Neural progenitor cell (in vitro differentiated cells): ENCODE measurements at regions not wholly inside any gene's neighbourhood (a gene's known extent, or its start where the extent isn't known, plus 50 kb on each side); places are given as distances from the start of the nearest gene placed in this dataset.

Experiments
- DNase-seq: peaks from one replicate; pipeline ENCODE4 v3.0.0-alpha.2; 2016; ENCODE audit warnings: low spot score
- H2AFZ ChIP-seq: fragments of 200-600 bp; sonication (generic); replicated peaks from 2 replicates; pipeline ENCODE4 v1.6.1; 2016; ENCODE audit warnings: antibody characterized with exemption
- H3F3A ChIP-seq: fragments of 200-600 bp; sonication (generic); 2 replicates; pipeline ENCODE4 v1.6.1; 2016; ENCODE audit warnings: antibody characterized with exemption, low read depth
- H3K27ac ChIP-seq: fragments of 200-600 bp; sonication (generic); 2 replicates; pipeline ENCODE4 v1.5.1; 2016; ENCODE audit warnings: mild to moderate bottlenecking
- H3K27me3 ChIP-seq: fragments of 200-600 bp; sonication (generic); 2 replicates; pipeline ENCODE4 v1.6.1; 2016; ENCODE audit warnings: mild to moderate bottlenecking, moderate library complexity
- H3K36me3 ChIP-seq: fragments of 200-600 bp; sonication (generic); 2 replicates; pipeline ENCODE4 v1.5.1; 2016
- H3K4me1 ChIP-seq: fragments of 200-600 bp; sonication (generic); 2 replicates; pipeline ENCODE4 v1.6.1; 2016; ENCODE audit warnings: mixed run types
- H3K4me2 ChIP-seq: fragments of 200-600 bp; sonication (generic); 2 replicates; pipeline ENCODE4 v1.6.1; 2016
- H3K4me3 ChIP-seq: fragments of 200-600 bp; sonication (generic); 2 replicates; pipeline ENCODE4 v1.5.1; 2016
- H3K79me2 ChIP-seq: fragments of 200-600 bp; sonication (generic); 2 replicates; pipeline ENCODE4 v1.6.1; 2016; ENCODE audit warnings: low read depth
- H3K9ac ChIP-seq: fragments of 200-600 bp; sonication (generic); 2 replicates; pipeline ENCODE4 v1.6.1; 2016
- H3K9me3 ChIP-seq: fragments of 200-600 bp; sonication (generic); 2 replicates; pipeline ENCODE4 v1.5.1; 2016; ENCODE audit warnings: low read depth
- H4K20me1 ChIP-seq: fragments of 200-600 bp; sonication (generic); 2 replicates; pipeline ENCODE4 v1.6.1; 2016; ENCODE audit warnings: low read depth
- H3K27ac Mint-ChIP-seq: 3 replicates; pipeline ENCODE4 v1.8.0; 2021; ENCODE audit warnings: mixed read lengths
- H3K27me3 Mint-ChIP-seq: 2 replicates; pipeline ENCODE4 v1.8.0; 2022; ENCODE audit warnings: low read depth, mild to moderate bottlenecking, inconsistent platforms, moderate library complexity, mixed read lengths; ENCODE audit not compliant: insufficient read depth
- H3K36me3 Mint-ChIP-seq: 3 replicates; pipeline ENCODE4 v1.8.0; 2021; ENCODE audit warnings: mixed read lengths
- H3K4me1 Mint-ChIP-seq: 3 replicates; pipeline ENCODE4 v1.8.0; 2021; ENCODE audit warnings: mixed read lengths
- H3K4me3 Mint-ChIP-seq: 3 replicates; pipeline ENCODE4 v1.8.0; 2021; ENCODE audit warnings: mild to moderate bottlenecking, moderate library complexity, mixed read lengths
- H3K9me3 Mint-ChIP-seq: 3 replicates; pipeline ENCODE4 v1.8.0; 2020; ENCODE audit warnings: mixed read lengths
- CTCF ChIP-seq: fragments of 200-600 bp; sonication (generic); IDR thresholded peaks from 2 replicates; pipeline ENCODE4 v1.5.1; 2017; ENCODE audit warnings: antibody characterized with exemption, mild to moderate bottlenecking
- EZH2 ChIP-seq: fragments of 200-600 bp; sonication (generic); IDR thresholded peaks from 2 replicates; pipeline ENCODE4 v1.6.1; 2017; ENCODE audit warnings: antibody characterized with exemption, mild to moderate bottlenecking, moderate library complexity
- EZH2phosphoT487 ChIP-seq: fragments of 200-600 bp; sonication (generic); IDR thresholded peaks from 2 replicates; pipeline ENCODE4 v1.6.1; 2017; ENCODE audit warnings: antibody characterized with exemption

GRCh38 chr5:96075579-96076289 lies 114.1 kb upstream of the ELL2 start:
- H3K27me3 ChIP-seq: no peaks in the 10 kb centered on the region
- no peak overlapping the region for H3K4me3 Mint-ChIP-seq
- no peaks in the 10 kb centered on the region for H3K9me3 ChIP-seq
- no peaks in the 10 kb centered on the region for H3K79me2 ChIP-seq
- no peaks in the 10 kb centered on the region for H3K9me3 Mint-ChIP-seq
- no peaks in the 10 kb centered on the region for H3F3A ChIP-seq
- no peak for DNase-seq
- no peak overlapping the region for H3K27ac Mint-ChIP-seq
- H3K36me3 Mint-ChIP-seq: no peaks in the 10 kb centered on the region
- H3K4me3 ChIP-seq: no peak overlapping the region
- H3K36me3 ChIP-seq: no peaks in the 10 kb centered on the region
- TF ChIP-seq EZH2phosphoT487 (no peak), CTCF (no peak), EZH2 (no peak)
- H4K20me1 ChIP-seq: no peaks in the 10 kb centered on the region
- H3K27me3 Mint-ChIP-seq: peaks cover 2% of the 10 kb centered on the region
- no peaks in the 10 kb centered on the region for H3K4me1 ChIP-seq
- H3K4me1 Mint-ChIP-seq: no peaks in the 10 kb centered on the region
- no peak overlapping the region for H3K9ac ChIP-seq
- no peak overlapping the region for H3K27ac ChIP-seq
- H3K4me2 ChIP-seq: no peak overlapping the region
- no peak overlapping the region for H2AFZ ChIP-seq

- H3K36me3 Mint-ChIP-seq: no peaks in the 10 kb centered on the region
- Histone ChIP-seq H3K27ac (no peak overlapping the region), H3K79me2 (no peaks in the 10 kb centered on the region), H2AFZ (no peak overlapping the region), H3K36me3 (no peaks in the 10 kb centered on the region), H4K20me1 (no peaks in the 10 kb centered on the region), H3F3A (no peaks in the 10 kb centered on the region), H3K27me3 (no peaks in the 10 kb centered on the region), H3K4me3 (no peak overlapping the region), H3K4me1 (no peaks in the 10 kb centered on the region), H3K4me2 (no peak overlapping the region), H3K9ac (no peak overlapping the region), H3K9me3 (no peaks in the 10 kb centered on the region)
- H3K4me3 Mint-ChIP-seq: no peak overlapping the region
- no peaks in the 10 kb centered on the region for H3K9me3 Mint-ChIP-seq
- TF ChIP-seq EZH2 (no peak), EZH2phosphoT487 (no peak), CTCF (no peak)
- no peak overlapping the region for H3K27ac Mint-ChIP-seq
- H3K27me3 Mint-ChIP-seq: peaks cover 2% of the 10 kb centered on the region
- H3K4me1 Mint-ChIP-seq: no peaks in the 10 kb centered on the region
- DNase-seq: no peak
These were observed 113.2 kb upstream of the ELL2 start for GRCh38 chr5:96074870-96075269.

- no peaks in the 10 kb centered on the region for H3K79me2 ChIP-seq
- no peak for TF ChIP-seq EZH2
- no peak for TF ChIP-seq EZH2phosphoT487
- no peak for TF ChIP-seq CTCF
- no peaks in the 10 kb centered on the region for H3K9me3 Mint-ChIP-seq
- no peaks in the 10 kb centered on the region for H3K36me3 ChIP-seq
- no peak overlapping the region for H3K4me3 ChIP-seq
- no peak for DNase-seq
- H4K20me1 ChIP-seq: no peaks in the 10 kb centered on the region
- H3K27me3 Mint-ChIP-seq: peaks cover 2% of the 10 kb centered on the region
- no peaks in the 10 kb centered on the region for H3F3A ChIP-seq
- H3K36me3 Mint-ChIP-seq: no peaks in the 10 kb centered on the region
- H3K9me3 ChIP-seq: no peaks in the 10 kb centered on the region
- no peak overlapping the region for H3K4me2 ChIP-seq
- no peaks in the 10 kb centered on the region for H3K4me1 ChIP-seq
- H3K27ac Mint-ChIP-seq: peak overlapping the region; percentile 15
- H3K4me3 Mint-ChIP-seq: no peak overlapping the region
- no peaks in the 10 kb centered on the region for H3K27me3 ChIP-seq
- H3K9ac ChIP-seq: no peak overlapping the region
- no peaks in the 10 kb centered on the region for H3K4me1 Mint-ChIP-seq
- no peak overlapping the region for H3K27ac ChIP-seq
- H2AFZ ChIP-seq: no peak overlapping the region
These were observed 112.8 kb upstream of the ELL2 start for GRCh38 chr5:96074460-96074859.
